OCI-LY3 (cell line): ENCODE measurements at regions not wholly inside any gene's neighbourhood (a gene's known extent, or its start where the extent isn't known, plus 50 kb on each side); places are given as distances from the start of the nearest gene placed in this dataset.

Experiments
- H2AFZ ChIP-seq: fragments of 200-600, 300-600 bp; shearing (Covaris generic); 2 replicates; pipeline ENCODE4 v1.6.0; 2014; ENCODE audit warnings: antibody characterized with exemption, low read depth, low read length
- H3K27ac ChIP-seq: fragments of 200-600, 300-600 bp; sonication (generic); 2 replicates; pipeline ENCODE4 v1.5.1; 2014; ENCODE audit warnings: mild to moderate bottlenecking, low read length, moderate library complexity, mixed read lengths
- H3K27me3 ChIP-seq: fragments of 200-600, 300-600 bp; sonication (generic); 2 replicates; pipeline ENCODE4 v1.6.1; 2014; ENCODE audit warnings: low read depth, low read length, mixed read lengths
- H3K36me3 ChIP-seq: fragments of 200-600, 300-600 bp; sonication (generic); replicated peaks from 2 replicates; pipeline ENCODE3; 2014; ENCODE audit warnings: low read depth, low read length, mixed read lengths
- H3K4me1 ChIP-seq: fragments of 300-600, 200-600 bp; sonication (generic); 2 replicates; pipeline ENCODE4 v1.6.1; 2014; ENCODE audit warnings: low read length, mixed read lengths
- H3K4me2 ChIP-seq: fragments of 200-600, 300-600 bp; sonication (generic); 2 replicates; pipeline ENCODE4 v1.6.1; 2014; ENCODE audit warnings: low read length, mixed read lengths
- H3K4me3 ChIP-seq: fragments of 300-600, 200-600 bp; sonication (generic); 2 replicates; pipeline ENCODE4 v1.5.1; 2014; ENCODE audit warnings: antibody characterized with exemption, mild to moderate bottlenecking, low read length, moderate library complexity
- H3K79me2 ChIP-seq: fragments of 300-600, 200-600 bp; shearing (Covaris generic); 2 replicates; pipeline ENCODE4 v1.6.1; 2014; ENCODE audit warnings: mild to moderate bottlenecking, low read length, mixed read lengths
- H3K9ac ChIP-seq: fragments of 300-600, 200-600 bp; shearing (Covaris generic); 2 replicates; pipeline ENCODE4 v1.6.0; 2014; ENCODE audit warnings: mild to moderate bottlenecking, low read length, moderate library complexity
- H3K9me3 ChIP-seq: fragments of 200-600, 300-600 bp; shearing (Covaris generic); 2 replicates; pipeline ENCODE4 v1.6.1; 2014; ENCODE audit warnings: low read length, mixed read lengths; ENCODE audit not compliant: insufficient read depth
- H4K20me1 ChIP-seq: fragments of 200-600, 300-600 bp; sonication (generic); 2 replicates; pipeline ENCODE4 v1.6.1; 2016; ENCODE audit warnings: low read length, mixed read lengths; ENCODE audit not compliant: insufficient read depth
- EZH2phosphoT487 ChIP-seq: fragments of 200-600 bp; shearing (Covaris generic); IDR thresholded peaks from 2 replicates; pipeline ENCODE4 v1.6.1; 2018; ENCODE audit warnings: antibody characterized with exemption, mixed run types, low read depth
- TF ChIP-seq, protein P1 (sequence below): fragments of 200-600, 300-600 bp; sonication (generic); IDR thresholded peaks from 2 replicates; pipeline ENCODE4 v1.5.1; 2014; ENCODE audit warnings: antibody characterized with exemption, low read length, low read depth

GRCh38 chr12:118637767-118638370, 261.5 kb downstream of the SUDS3 start:
- TF ChIP-seq EZH2phosphoT487, result no peak
- TF ChIP-seq, protein P1, sequence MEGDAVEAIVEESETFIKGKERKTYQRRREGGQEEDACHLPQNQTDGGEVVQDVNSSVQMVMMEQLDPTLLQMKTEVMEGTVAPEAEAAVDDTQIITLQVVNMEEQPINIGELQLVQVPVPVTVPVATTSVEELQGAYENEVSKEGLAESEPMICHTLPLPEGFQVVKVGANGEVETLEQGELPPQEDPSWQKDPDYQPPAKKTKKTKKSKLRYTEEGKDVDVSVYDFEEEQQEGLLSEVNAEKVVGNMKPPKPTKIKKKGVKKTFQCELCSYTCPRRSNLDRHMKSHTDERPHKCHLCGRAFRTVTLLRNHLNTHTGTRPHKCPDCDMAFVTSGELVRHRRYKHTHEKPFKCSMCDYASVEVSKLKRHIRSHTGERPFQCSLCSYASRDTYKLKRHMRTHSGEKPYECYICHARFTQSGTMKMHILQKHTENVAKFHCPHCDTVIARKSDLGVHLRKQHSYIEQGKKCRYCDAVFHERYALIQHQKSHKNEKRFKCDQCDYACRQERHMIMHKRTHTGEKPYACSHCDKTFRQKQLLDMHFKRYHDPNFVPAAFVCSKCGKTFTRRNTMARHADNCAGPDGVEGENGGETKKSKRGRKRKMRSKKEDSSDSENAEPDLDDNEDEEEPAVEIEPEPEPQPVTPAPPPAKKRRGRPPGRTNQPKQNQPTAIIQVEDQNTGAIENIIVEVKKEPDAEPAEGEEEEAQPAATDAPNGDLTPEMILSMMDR, result no peak
- H3K36me3 ChIP-seq, result no peaks in the 10 kb centered on the region
- no peaks in the 10 kb centered on the region for H3K27me3 ChIP-seq

GRCh38 chr12:118641249-118641648, 264.9 kb downstream of the SUDS3 start:
- no peak overlapping the region for H3K4me3 ChIP-seq
- no peaks in the 10 kb centered on the region for H3K79me2 ChIP-seq
- no peak overlapping the region for H3K27ac ChIP-seq
- TF ChIP-seq, protein P1, result no peak
- TF ChIP-seq EZH2phosphoT487, result no peak
- H3K9me3 ChIP-seq, result no peaks in the 10 kb centered on the region
- no peaks in the 10 kb centered on the region for H3K4me1 ChIP-seq
- no peaks in the 10 kb centered on the region for H3K27me3 ChIP-seq
- no peak overlapping the region for H2AFZ ChIP-seq
- no peak overlapping the region for H3K9ac ChIP-seq
- H3K4me2 ChIP-seq, result no peak overlapping the region
- no peaks in the 10 kb centered on the region for H3K36me3 ChIP-seq
- no peaks in the 10 kb centered on the region for H4K20me1 ChIP-seq

More at GRCh38 chr12:118637767-118638370, 261.5 kb downstream of the SUDS3 start:
- Histone ChIP-seq H3K4me3 (no peak overlapping the region), H3K4me2 (no peak overlapping the region), H4K20me1 (no peaks in the 10 kb centered on the region), H3K9me3 (no peaks in the 10 kb centered on the region), H3K9ac (no peak overlapping the region), H3K27ac (no peak overlapping the region), H3K79me2 (no peaks in the 10 kb centered on the region), H2AFZ (no peak overlapping the region), H3K4me1 (no peaks in the 10 kb centered on the region)

DNA sequence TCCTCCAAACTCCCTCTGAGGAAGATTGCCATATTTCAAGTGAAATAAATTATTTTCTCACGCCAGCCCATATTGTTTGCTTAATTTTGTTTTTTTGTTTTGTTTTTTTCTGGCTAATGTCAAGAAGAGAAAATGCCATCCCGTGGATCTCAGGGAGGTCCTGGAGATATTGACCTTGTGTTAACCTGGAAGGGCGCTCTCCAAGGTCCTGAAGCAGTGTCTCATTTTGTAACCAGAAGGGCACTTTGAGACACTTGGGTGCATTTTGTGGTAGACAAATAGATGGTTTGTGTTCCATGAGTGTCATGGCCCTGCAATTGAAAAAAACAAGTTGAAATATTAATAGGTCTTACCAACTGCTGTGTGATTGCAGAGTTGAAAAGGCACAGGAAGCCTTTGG, 268.9 kb downstream of the SUDS3 start:
- Histone ChIP-seq H3K9ac (no peak overlapping the region), H3K27me3 (no peaks in the 10 kb centered on the region), H3K36me3 (no peaks in the 10 kb centered on the region), H3K4me1 (no peaks in the 10 kb centered on the region), H3K9me3 (no peaks in the 10 kb centered on the region), H4K20me1 (no peaks in the 10 kb centered on the region), H3K4me3 (no peak overlapping the region), H3K4me2 (no peak overlapping the region), H2AFZ (no peak overlapping the region), H3K79me2 (no peaks in the 10 kb centered on the region), H3K27ac (no peak overlapping the region)
- no peak for TF ChIP-seq EZH2phosphoT487
- TF ChIP-seq, protein P1, result no peak

DNA sequence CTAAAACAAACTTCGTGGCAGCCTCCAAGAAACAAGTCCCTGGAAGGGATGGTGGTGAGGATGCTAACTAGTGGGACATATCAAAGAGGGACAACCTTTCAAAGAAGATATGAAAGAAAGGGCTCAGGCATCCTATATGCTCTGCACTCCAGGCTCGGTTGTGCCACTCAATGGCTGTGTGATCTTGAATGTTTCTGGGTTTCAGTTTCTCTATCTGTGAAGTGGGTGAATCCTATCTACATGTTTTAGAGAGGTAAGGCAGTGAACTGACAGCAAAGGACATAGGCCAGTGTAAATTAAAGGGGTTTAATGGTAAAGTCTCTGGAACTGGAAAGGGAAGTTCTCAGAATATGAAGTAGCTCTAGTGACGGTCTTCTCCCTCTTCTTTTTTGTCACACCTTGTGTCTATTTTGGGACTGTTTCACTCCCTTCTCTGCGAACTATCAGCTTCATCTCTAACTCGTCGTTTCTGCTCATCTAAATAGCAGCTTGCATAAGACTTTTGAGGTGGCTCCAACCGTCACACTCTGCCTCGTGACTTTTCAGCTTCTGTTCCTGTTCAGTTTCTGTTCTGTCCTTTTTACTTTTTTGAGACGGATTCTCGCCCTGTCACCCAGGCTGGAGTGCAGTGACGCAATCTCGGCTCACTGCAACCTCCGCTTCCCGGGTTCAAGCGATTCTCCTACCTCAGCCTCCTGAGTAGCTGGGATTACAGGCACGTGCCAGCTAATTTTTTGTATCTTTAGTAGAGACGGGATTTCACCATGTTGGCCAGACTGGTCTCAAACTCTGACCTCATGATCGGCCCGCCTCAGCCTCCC, 273.6 kb downstream of the SUDS3 start:
- H3K4me3 ChIP-seq, result no peak overlapping the region
- no peak overlapping the region for H3K27ac ChIP-seq
- no peak overlapping the region for H3K9ac ChIP-seq
- H3K4me1 ChIP-seq, result no peaks in the 10 kb centered on the region
- no peaks in the 10 kb centered on the region for H3K36me3 ChIP-seq
- no peak overlapping the region for H2AFZ ChIP-seq
- no peaks in the 10 kb centered on the region for H4K20me1 ChIP-seq
- H3K4me2 ChIP-seq, result no peak overlapping the region
- H3K9me3 ChIP-seq, result no peaks in the 10 kb centered on the region
- H3K27me3 ChIP-seq, result no peaks in the 10 kb centered on the region
- no peaks in the 10 kb centered on the region for H3K79me2 ChIP-seq
- TF ChIP-seq, protein P1, result no peak
- TF ChIP-seq EZH2phosphoT487, result no peak
